ENCODE measurements at regions not wholly inside any gene's neighbourhood (a gene's known extent, or its start where the extent isn't known, plus 50 kb on each side); places are given as distances from the start of the nearest gene placed in this dataset.

- TF ChIP-seq CTCF (IDR thresholded peaks at IDR 0.05) (no peak), POLR2A (IDR thresholded peaks at IDR 0.05) (no peak)
These were observed 348.6 kb upstream of the ANO3 start for GRCh38 chr11:25983280-25983679.
